ENCODE measurements at regions not wholly inside any gene's neighbourhood (a gene's known extent, or its start where the extent isn't known, plus 50 kb on each side); places are given as distances from the start of the nearest gene placed in this dataset.

DNA sequence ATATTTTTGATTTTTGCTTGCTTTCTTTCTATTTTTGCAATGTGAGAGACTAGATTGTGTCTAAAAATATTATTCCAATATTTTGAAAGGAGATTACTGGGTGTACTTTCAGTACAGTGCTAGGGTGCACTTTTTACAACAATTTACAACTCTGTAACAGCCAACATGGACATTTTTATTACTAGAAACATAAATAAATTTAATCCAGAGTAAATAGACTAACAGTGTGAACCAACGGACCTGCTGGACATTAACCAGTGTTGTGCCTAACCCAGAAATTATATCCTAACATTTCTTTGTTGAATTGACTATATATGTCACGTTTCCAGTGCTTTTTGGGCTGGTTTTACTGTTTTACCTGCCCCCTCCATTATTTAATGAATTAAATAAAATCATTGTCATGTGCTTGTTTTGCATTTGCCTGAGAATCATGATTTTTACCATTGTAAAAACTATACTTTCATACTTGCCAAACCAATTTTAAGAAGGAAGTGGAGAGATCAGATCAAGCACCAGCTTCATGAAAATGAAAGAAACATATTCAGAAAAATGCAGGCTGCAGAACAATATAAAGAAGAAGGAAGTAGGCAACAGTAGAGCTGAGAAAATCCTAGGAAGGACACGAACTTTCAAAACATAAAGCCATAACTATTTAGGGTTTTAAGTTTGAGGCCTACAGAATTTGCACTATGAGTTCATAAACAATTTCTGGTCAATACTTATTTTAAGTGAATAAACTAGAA is 400.8 kb upstream of the PIK3R1 start:
- Histone ChIP-seq H4K20me1 (ENCODE audit: insufficient read depth) (no peaks in the 10 kb centered on the region), H3F3A (replicated peaks; ENCODE audit: insufficient read depth) (no peaks in the 10 kb centered on the region), H3K9ac (no peak overlapping the region), H3K4me2 (no peak overlapping the region), H3K4me3 (ENCODE audit: low read depth in 2 of 2, low read length in 1 of 2) (no peak overlapping the region), H3K36me3 (replicated peaks in 1 of 2; ENCODE audit: control insufficient read depth in 1 of 2, insufficient read depth in 2 of 2, low read length in 1 of 2) (no peaks in the 10 kb centered on the region), H3K9me3 (no peaks in the 10 kb centered on the region), H3K27me3 (ENCODE audit: insufficient read depth) (no peaks in the 10 kb centered on the region), H3K4me1 (ENCODE audit: control insufficient read depth in 1 of 2, insufficient read depth in 2 of 2, low read depth in 1 of 2, low read length in 1 of 2) (no peaks in the 10 kb centered on the region), H3K27ac (ENCODE audit: low read depth in 2 of 2, low read length in 1 of 2) (no peak overlapping the region), H3K79me2 (ENCODE audit: insufficient read depth) (no peaks in the 10 kb centered on the region), H3K9me2 (no peaks in the 10 kb centered on the region), H2AFZ (ENCODE audit: low read depth) (no peak overlapping the region)
- ChIA-PET CTCF (interaction anchor here (1.2 kb wide), 1 partner anchor 43 kb away, joined by 3 read pairs; no protein-coding TSS in a partner anchor), POLR2A (no interaction called here)
- no peak for TF ChIP-seq CHD2 (IDR thresholded peaks at IDR 0.05; ENCODE audit: low read length, partially characterized antibody)
- TF ChIP-seq POLR2AphosphoS5 (IDR thresholded peaks at IDR 0.05; ENCODE audit: low read depth, low read length) = no peak
- no peak for TF ChIP-seq RCOR1 (IDR thresholded peaks at IDR 0.05; ENCODE audit: low read length)
- TF ChIP-seq, protein P1, sequence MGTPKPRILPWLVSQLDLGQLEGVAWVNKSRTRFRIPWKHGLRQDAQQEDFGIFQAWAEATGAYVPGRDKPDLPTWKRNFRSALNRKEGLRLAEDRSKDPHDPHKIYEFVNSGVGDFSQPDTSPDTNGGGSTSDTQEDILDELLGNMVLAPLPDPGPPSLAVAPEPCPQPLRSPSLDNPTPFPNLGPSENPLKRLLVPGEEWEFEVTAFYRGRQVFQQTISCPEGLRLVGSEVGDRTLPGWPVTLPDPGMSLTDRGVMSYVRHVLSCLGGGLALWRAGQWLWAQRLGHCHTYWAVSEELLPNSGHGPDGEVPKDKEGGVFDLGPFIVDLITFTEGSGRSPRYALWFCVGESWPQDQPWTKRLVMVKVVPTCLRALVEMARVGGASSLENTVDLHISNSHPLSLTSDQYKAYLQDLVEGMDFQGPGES (IDR thresholded peaks at IDR 0.05; ENCODE audit: low read depth, low read length) = no peak
- no peak for TF ChIP-seq NRF1 (IDR thresholded peaks at IDR 0.05; ENCODE audit: low read depth, low read length)
- no peak for TF ChIP-seq FOSL2 (IDR thresholded peaks at IDR 0.05; ENCODE audit: borderline replicate concordance, low read depth)
- no peak for TF ChIP-seq SIN3A (IDR thresholded peaks at IDR 0.05; ENCODE audit: borderline replicate concordance, low read depth, low read length)
- DNase-seq = no peak
- WGBS (ENCODE audit: low lambda C conversion rate) = 27% methylated on average over 3 of the region's 3 CpGs

DNA sequence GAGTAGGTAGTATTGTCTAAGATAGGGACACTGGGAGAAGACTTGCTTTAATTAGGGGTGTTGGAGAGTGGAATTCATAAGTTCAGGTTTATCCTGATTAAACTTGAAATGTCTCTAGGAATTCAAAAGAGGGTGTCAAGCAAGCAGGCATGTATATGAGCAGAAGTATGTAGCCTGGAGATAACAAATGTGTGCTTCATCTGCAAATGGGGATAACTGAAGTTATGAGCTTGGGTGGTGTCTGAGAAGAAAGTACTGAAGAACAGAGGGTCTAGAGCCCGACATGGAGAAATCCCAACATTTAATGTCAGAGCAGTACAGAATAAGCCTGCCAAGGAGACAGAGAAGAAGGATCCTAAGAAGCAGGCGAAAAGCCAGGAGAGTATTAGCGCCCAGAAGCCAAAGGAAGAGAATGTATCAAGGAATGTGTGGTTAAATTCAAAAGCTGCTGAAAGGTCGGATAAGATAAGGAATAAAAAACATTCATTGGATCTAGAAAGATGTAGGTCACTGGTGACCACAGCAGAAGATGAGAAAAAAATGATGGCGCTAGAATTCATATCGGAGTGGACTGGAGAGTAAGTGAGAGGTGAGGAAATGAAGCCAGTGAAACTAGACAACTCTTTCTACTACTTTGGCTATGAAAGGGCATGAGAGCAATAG is 401.5 kb upstream of the PIK3R1 start:
- DNase-seq = no peak
- H3K9ac ChIP-seq = no peak overlapping the region
- H3K4me1 ChIP-seq (ENCODE audit: control insufficient read depth in 1 of 2, insufficient read depth in 2 of 2, low read depth in 1 of 2, low read length in 1 of 2) = no peaks in the 10 kb centered on the region
- H3K36me3 ChIP-seq (replicated peaks in 1 of 2; ENCODE audit: control insufficient read depth in 1 of 2, insufficient read depth in 2 of 2, low read length in 1 of 2) = no peaks in the 10 kb centered on the region
- H3K27me3 ChIP-seq (ENCODE audit: insufficient read depth) = no peaks in the 10 kb centered on the region
- no peak overlapping the region for H3K4me2 ChIP-seq
- H3F3A ChIP-seq (replicated peaks; ENCODE audit: insufficient read depth) = no peaks in the 10 kb centered on the region
- H4K20me1 ChIP-seq (ENCODE audit: insufficient read depth) = no peaks in the 10 kb centered on the region
- ChIA-PET CTCF (no interaction called here), POLR2A (no interaction called here)
- WGBS (ENCODE audit: low lambda C conversion rate) = 62% methylated on average over 6 of the region's 6 CpGs
- no peaks in the 10 kb centered on the region for H3K9me2 ChIP-seq
- no peak overlapping the region for H3K4me3 ChIP-seq (ENCODE audit: low read depth in 2 of 2, low read length in 1 of 2)
- H3K9me3 ChIP-seq = no peaks in the 10 kb centered on the region
- H3K79me2 ChIP-seq (ENCODE audit: insufficient read depth) = no peaks in the 10 kb centered on the region
- H2AFZ ChIP-seq (ENCODE audit: low read depth) = no peak overlapping the region
- H3K27ac ChIP-seq (ENCODE audit: low read depth in 2 of 2, low read length in 1 of 2) = no peak overlapping the region
- TF ChIP-seq GABPA (IDR thresholded peaks at IDR 0.05; ENCODE audit: low read depth) = no peak
- TF ChIP-seq, protein P2, sequence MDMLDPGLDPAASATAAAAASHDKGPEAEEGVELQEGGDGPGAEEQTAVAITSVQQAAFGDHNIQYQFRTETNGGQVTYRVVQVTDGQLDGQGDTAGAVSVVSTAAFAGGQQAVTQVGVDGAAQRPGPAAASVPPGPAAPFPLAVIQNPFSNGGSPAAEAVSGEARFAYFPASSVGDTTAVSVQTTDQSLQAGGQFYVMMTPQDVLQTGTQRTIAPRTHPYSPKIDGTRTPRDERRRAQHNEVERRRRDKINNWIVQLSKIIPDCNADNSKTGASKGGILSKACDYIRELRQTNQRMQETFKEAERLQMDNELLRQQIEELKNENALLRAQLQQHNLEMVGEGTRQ (IDR thresholded peaks at IDR 0.05; ENCODE audit: borderline replicate concordance, low read depth, low read length) = no peak
- no peak for TF ChIP-seq EZH2phosphoT487 (IDR thresholded peaks at IDR 0.05; ENCODE audit: borderline replicate concordance, low read depth)
- no peak for TF ChIP-seq MXI1 (IDR thresholded peaks at IDR 0.05; ENCODE audit: low read depth, low read length)
- no peak for TF ChIP-seq FOXJ3 (CRISPR knock-in tag; IDR thresholded peaks at IDR 0.05)
- TF ChIP-seq, protein P3, sequence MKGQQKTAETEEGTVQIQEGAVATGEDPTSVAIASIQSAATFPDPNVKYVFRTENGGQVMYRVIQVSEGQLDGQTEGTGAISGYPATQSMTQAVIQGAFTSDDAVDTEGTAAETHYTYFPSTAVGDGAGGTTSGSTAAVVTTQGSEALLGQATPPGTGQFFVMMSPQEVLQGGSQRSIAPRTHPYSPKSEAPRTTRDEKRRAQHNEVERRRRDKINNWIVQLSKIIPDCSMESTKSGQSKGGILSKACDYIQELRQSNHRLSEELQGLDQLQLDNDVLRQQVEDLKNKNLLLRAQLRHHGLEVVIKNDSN (IDR thresholded peaks at IDR 0.05; ENCODE audit: borderline replicate concordance, low read depth) = no peak
- no peak for TF ChIP-seq FOSL2 (IDR thresholded peaks at IDR 0.05; ENCODE audit: borderline replicate concordance, low read depth)
- TF ChIP-seq RAD21 (IDR thresholded peaks at IDR 0.05; ENCODE audit: low read length) = no peak
- no peak for TF ChIP-seq JUND (IDR thresholded peaks at IDR 0.05)
- TF ChIP-seq RCOR1 (IDR thresholded peaks at IDR 0.05; ENCODE audit: low read length) = no peak
- TF ChIP-seq RFX5 (IDR thresholded peaks at IDR 0.05; ENCODE audit: low read length) = no peak
- no peak for TF ChIP-seq YY1 (IDR thresholded peaks at IDR 0.05; ENCODE audit: low read depth)
- TF ChIP-seq, protein P4, sequence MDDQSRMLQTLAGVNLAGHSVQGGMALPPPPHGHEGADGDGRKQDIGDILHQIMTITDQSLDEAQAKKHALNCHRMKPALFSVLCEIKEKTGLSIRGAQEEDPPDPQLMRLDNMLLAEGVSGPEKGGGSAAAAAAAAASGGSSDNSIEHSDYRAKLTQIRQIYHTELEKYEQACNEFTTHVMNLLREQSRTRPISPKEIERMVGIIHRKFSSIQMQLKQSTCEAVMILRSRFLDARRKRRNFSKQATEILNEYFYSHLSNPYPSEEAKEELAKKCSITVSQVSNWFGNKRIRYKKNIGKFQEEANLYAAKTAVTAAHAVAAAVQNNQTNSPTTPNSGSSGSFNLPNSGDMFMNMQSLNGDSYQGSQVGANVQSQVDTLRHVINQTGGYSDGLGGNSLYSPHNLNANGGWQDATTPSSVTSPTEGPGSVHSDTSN (IDR thresholded peaks at IDR 0.05) = no peak
- no peak for TF ChIP-seq TEAD4 (IDR thresholded peaks at IDR 0.05; ENCODE audit: borderline replicate concordance, insufficient read depth)
- TF ChIP-seq RXRA (IDR thresholded peaks at IDR 0.05; ENCODE audit: borderline replicate concordance, low read depth) = no peak
- no peak for TF ChIP-seq SMC3 (IDR thresholded peaks at IDR 0.05; ENCODE audit: low read depth, low read length)
- no peak for TF ChIP-seq GATA2 (CRISPR knock-in tag; IDR thresholded peaks at IDR 0.05)
- TF ChIP-seq, protein P5, sequence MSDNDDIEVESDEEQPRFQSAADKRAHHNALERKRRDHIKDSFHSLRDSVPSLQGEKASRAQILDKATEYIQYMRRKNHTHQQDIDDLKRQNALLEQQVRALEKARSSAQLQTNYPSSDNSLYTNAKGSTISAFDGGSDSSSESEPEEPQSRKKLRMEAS (IDR thresholded peaks at IDR 0.05; ENCODE audit: low read depth) = no peak
